ENCODE measurements at regions not wholly inside any gene's neighbourhood (a gene's known extent, or its start where the extent isn't known, plus 50 kb on each side); places are given as distances from the start of the nearest gene placed in this dataset.

GRCh38 chr4:65202853-65203236 lies 467.4 kb downstream of the EPHA5 start:
- no peak for TF ChIP-seq CTCF (IDR thresholded peaks at IDR 0.05; ENCODE audit: control extremely low read depth, extremely low read depth)
- H3K27me3 ChIP-seq (ENCODE audit: control insufficient read depth in 3 of 3, insufficient read depth in 3 of 3, low read length in 2 of 3) = no peaks in the 10 kb centered on the region

GRCh38 chr4:65202165-65202852 lies 468.0 kb downstream of the EPHA5 start:
- no peaks in the 10 kb centered on the region for H3K4me1 ChIP-seq (ENCODE audit: control insufficient read depth in 5 of 5, insufficient read depth in 5 of 5, low read length in 5 of 5)
- H3K27me3 ChIP-seq (ENCODE audit: control insufficient read depth in 3 of 3, insufficient read depth in 3 of 3, low read length in 2 of 3) = no peaks in the 10 kb centered on the region
- TF ChIP-seq CTCF (IDR thresholded peaks at IDR 0.05; ENCODE audit: control extremely low read depth, extremely low read depth) = no peak
- no peak overlapping the region for H3K9ac ChIP-seq (ENCODE audit: insufficient read depth in 1 of 2, low read length in 2 of 2)
- no peak overlapping the region for H3K4me3 ChIP-seq
- WGBS, 2 donors = 60 to 62% methylated on average over 2 of the region's 2 CpGs
- ATAC-seq (ENCODE audit: insufficient read depth, low FRiP score) = no peak
- no peaks in the 10 kb centered on the region for H3K36me3 ChIP-seq (ENCODE audit: control insufficient read depth in 4 of 4, insufficient read depth in 4 of 4, low read length in 4 of 4)
- H3K27ac ChIP-seq (ENCODE audit: low read depth in 1 of 2, low read length in 1 of 2) = no peak overlapping the region
- H3K9me3 ChIP-seq (ENCODE audit: control insufficient read depth in 4 of 4, insufficient read depth in 3 of 4, low read length in 3 of 4) = no peaks in the 10 kb centered on the region
- no peak for DNase-seq

More at GRCh38 chr4:65202853-65203236, 467.4 kb downstream of the EPHA5 start:
- DNase-seq (no peak), ATAC-seq (ENCODE audit: insufficient read depth, low FRiP score) (no peak)
- Histone ChIP-seq H3K36me3 (ENCODE audit: control insufficient read depth in 4 of 4, insufficient read depth in 4 of 4, low read length in 4 of 4) (no peaks in the 10 kb centered on the region), H3K9ac (ENCODE audit: insufficient read depth in 1 of 2, low read length in 2 of 2) (no peak overlapping the region), H3K27ac (ENCODE audit: low read depth in 1 of 2, low read length in 1 of 2) (no peak overlapping the region), H3K4me3 (no peak overlapping the region), H3K4me1 (ENCODE audit: control insufficient read depth in 5 of 5, insufficient read depth in 5 of 5, low read length in 5 of 5) (no peaks in the 10 kb centered on the region), H3K9me3 (ENCODE audit: control insufficient read depth in 4 of 4, insufficient read depth in 3 of 4, low read length in 3 of 4) (no peaks in the 10 kb centered on the region)

- no peak for ATAC-seq (ENCODE audit: insufficient read depth, low FRiP score)
Observed at GRCh38 chr4:65195666-65196065, 474.6 kb downstream of the EPHA5 start.

More at GRCh38 chr4:65195666-65196065, 474.6 kb downstream of the EPHA5 start:
- Histone ChIP-seq H3K36me3 (ENCODE audit: control insufficient read depth in 4 of 4, insufficient read depth in 4 of 4, low read length in 4 of 4) (no peaks in the 10 kb centered on the region), H3K27ac (ENCODE audit: low read depth in 1 of 2, low read length in 1 of 2) (no peak overlapping the region), H3K9me3 (ENCODE audit: control insufficient read depth in 4 of 4, insufficient read depth in 3 of 4, low read length in 3 of 4) (peaks cover 0 to 3% (median 0%) of the 10 kb centered on the region in 4 donors), H3K27me3 (ENCODE audit: control insufficient read depth in 3 of 3, insufficient read depth in 3 of 3, low read length in 2 of 3) (no peaks in the 10 kb centered on the region), H3K4me1 (ENCODE audit: control insufficient read depth in 5 of 5, insufficient read depth in 5 of 5, low read length in 5 of 5) (no peaks in the 10 kb centered on the region), H3K9ac (ENCODE audit: insufficient read depth in 1 of 2, low read length in 2 of 2) (no peak overlapping the region), H3K4me3 (no peak overlapping the region)
- TF ChIP-seq CTCF (IDR thresholded peaks at IDR 0.05; ENCODE audit: control extremely low read depth, extremely low read depth) = no peak
- 84 to 93% methylated on average over 5 of the region's 5 CpGs for WGBS, 2 donors
- no peak for DNase-seq
